ENCODE measurements at regions not wholly inside any gene's neighbourhood (a gene's known extent, or its start where the extent isn't known, plus 50 kb on each side); places are given as distances from the start of the nearest gene placed in this dataset.

- TF ChIP-seq CTCF (conservative IDR thresholded peaks at IDR 0.05 in 1 of 2, IDR thresholded peaks at IDR 0.05 in 1 of 2; ENCODE audit: low read depth in 1 of 2, low read length in 2 of 2) (no peak), EZH2 (IDR thresholded peaks at IDR 0.05; ENCODE audit: low read length, missing control alignments) (no peak)
Measured at GRCh38 chr7:16357474-16357873, 63.9 kb downstream of the CRPPA start.
